ENCODE measurements at regions not wholly inside any gene's neighbourhood (a gene's known extent, or its start where the extent isn't known, plus 50 kb on each side); places are given as distances from the start of the nearest gene placed in this dataset.
"Not testable (repeated sequence)": the region's sequence is repeated elsewhere in the genome, so short reads cannot be mapped to it uniquely, and the experiment has no call there.

GRCh38 chr15:31687088-31687487 lies 343.2 kb upstream of the CHRNA7 start:
- H3K36me3 ChIP-seq; H3K27ac ChIP-seq; H3K4me1 ChIP-seq; H3K9me3 ChIP-seq; H3K27me3 ChIP-seq; in situ Hi-C loops (cut with MboI; ENCODE audit: low pct_ligation_motif_present in 1 of 4, low pct_unique_long_range_greater_than_20kb in 1 of 4, low sequenced_read_pairs in 3 of 4); DNase-seq; H3K4me3 ChIP-seq; intact Hi-C loops (cut with DNase I; ENCODE audit: low total_unique reads): not testable (repeated sequence)
- 77 to 100% methylated on average over 1 to 8 of the region's 8 CpGs for WGBS, 2 donors (ENCODE audit: low coverage in 1 of 2)

- WGBS, 2 donors (ENCODE audit: low coverage in 1 of 2): 88% methylated on average over 3 of the region's 5 CpGs; no CpG with 5 or more reads in 1 of the 2 donors
- intact Hi-C loops (cut with DNase I; ENCODE audit: low total_unique reads); H3K36me3 ChIP-seq: not testable (repeated sequence)
These were observed 333.8 kb upstream of the CHRNA7 start for GRCh38 chr15:31696509-31696908.

DNA sequence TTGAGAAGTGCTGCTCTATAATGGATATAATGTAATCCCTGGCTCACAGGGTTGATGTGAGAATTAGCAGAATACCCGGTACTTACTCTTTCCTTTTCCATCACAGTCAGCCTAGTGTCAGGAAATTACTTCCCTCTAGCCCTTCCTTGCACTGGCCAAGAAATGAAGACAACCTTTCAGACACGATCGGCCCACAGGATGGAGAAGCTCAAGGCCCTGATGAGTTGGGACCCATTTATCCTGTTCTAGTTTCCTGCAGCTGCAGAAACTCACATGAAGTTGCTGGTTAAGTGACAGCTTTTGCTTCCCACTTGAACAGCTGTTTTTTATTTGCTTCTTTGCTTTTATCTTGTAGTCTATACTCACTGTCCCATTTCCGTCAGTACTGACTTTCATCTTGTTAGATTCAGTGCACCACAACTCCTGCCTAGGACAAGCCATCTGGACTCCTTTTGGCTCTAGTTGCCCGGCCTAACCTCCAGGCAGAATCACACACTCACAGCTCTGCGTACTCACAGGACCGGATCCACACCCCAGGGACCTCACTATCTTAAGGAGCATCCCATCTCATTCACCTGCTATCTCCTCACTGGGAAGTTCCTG lies 325.1 kb upstream of the CHRNA7 start:
- H3K4me3 ChIP-seq; DNase-seq; H3K36me3 ChIP-seq; H3K27me3 ChIP-seq; H3K4me1 ChIP-seq; H3K27ac ChIP-seq; H3K9me3 ChIP-seq; intact Hi-C loops (cut with DNase I; ENCODE audit: low total_unique reads); in situ Hi-C loops (cut with MboI; ENCODE audit: low pct_ligation_motif_present in 1 of 4, low pct_unique_long_range_greater_than_20kb in 1 of 4, low sequenced_read_pairs in 3 of 4): not testable (repeated sequence)
- WGBS, 2 donors (ENCODE audit: low coverage in 1 of 2): 84% methylated on average over 4 of the region's 7 CpGs; no CpG with 5 or more reads in 1 of the 2 donors

More at GRCh38 chr15:31696509-31696908, 333.8 kb upstream of the CHRNA7 start:
- H3K4me1 ChIP-seq; H3K4me3 ChIP-seq; H3K27me3 ChIP-seq; in situ Hi-C loops (cut with MboI; ENCODE audit: low pct_ligation_motif_present in 1 of 4, low pct_unique_long_range_greater_than_20kb in 1 of 4, low sequenced_read_pairs in 3 of 4); DNase-seq; H3K27ac ChIP-seq; H3K9me3 ChIP-seq: not testable (repeated sequence)

GRCh38 chr15:31707944-31708702 lies 322.2 kb upstream of the CHRNA7 start:
- WGBS, 2 donors (ENCODE audit: low coverage in 1 of 2): 63 to 68% methylated on average over 2 of the region's 8 CpGs
- not testable (repeated sequence) for H3K9me3 ChIP-seq

DNA sequence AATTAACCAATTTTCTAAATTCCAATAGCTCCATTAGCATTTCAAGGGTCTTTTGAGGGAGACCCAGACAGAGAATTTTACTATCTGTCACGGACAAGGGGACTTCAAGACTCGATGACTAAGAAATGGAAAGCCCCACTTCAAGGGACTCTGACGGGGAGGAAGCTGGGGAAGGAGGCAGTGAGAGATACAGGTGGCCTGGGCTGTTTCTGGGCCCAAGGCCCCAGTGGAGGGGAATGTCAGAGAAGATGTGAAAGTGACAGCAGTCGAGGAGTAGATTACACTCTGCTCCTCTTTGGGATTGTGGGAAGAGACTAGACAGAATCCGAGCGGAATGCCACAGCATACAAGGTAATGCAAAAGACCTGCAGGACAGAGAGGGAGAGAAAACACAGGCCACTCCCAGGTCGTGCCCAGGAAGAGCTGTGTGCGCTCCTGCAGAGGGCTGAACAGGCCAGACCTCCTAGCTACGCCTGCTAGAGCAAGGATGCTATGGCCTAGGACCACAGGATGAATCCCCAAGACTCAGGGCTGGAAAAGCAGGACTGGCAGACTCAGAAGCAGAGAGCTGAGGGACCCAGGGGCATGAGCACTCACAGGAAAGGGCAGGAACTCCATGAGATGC lies 321.5 kb upstream of the CHRNA7 start:
- H3K9me3 ChIP-seq; H3K36me3 ChIP-seq; in situ Hi-C loops (cut with MboI; ENCODE audit: low pct_ligation_motif_present in 1 of 4, low pct_unique_long_range_greater_than_20kb in 1 of 4, low sequenced_read_pairs in 3 of 4); H3K4me3 ChIP-seq; DNase-seq; H3K4me1 ChIP-seq; H3K27me3 ChIP-seq; intact Hi-C loops (cut with DNase I; ENCODE audit: low total_unique reads); H3K27ac ChIP-seq: not testable (repeated sequence)
- WGBS, 2 donors (ENCODE audit: low coverage in 1 of 2): 49% methylated on average over 5 of the region's 9 CpGs; no CpG with 5 or more reads in 1 of the 2 donors

More at GRCh38 chr15:31707944-31708702, 322.2 kb upstream of the CHRNA7 start:
- H3K4me3 ChIP-seq; DNase-seq; in situ Hi-C loops (cut with MboI; ENCODE audit: low pct_ligation_motif_present in 1 of 4, low pct_unique_long_range_greater_than_20kb in 1 of 4, low sequenced_read_pairs in 3 of 4); H3K27me3 ChIP-seq; intact Hi-C loops (cut with DNase I; ENCODE audit: low total_unique reads); H3K36me3 ChIP-seq; H3K27ac ChIP-seq; H3K4me1 ChIP-seq: not testable (repeated sequence)

DNA sequence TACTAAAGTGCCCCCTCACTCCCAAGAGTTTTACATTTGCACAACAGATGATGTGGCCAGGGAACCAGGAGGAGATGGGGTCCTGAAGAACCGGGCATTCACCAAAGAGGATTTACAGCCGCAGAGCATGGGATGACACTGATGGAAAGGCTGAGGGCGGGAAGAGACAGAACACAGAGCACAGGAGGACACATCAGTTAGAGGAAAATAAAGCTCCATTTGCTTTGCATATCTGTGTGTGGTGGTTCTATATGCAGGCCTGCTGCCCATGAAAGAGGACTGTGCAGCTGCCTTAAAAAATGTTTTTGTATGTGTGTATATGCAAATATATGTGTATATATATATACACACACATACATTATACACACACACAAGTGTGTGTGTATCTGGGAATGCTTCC lies 320.8 kb upstream of the CHRNA7 start:
- 100% methylated on average over 2 of the region's 3 CpGs; no CpG with 5 or more reads in 1 of the 2 donors for WGBS, 2 donors (ENCODE audit: low coverage in 1 of 2)
- H3K4me3 ChIP-seq; H3K27ac ChIP-seq; H3K9me3 ChIP-seq; intact Hi-C loops (cut with DNase I; ENCODE audit: low total_unique reads); H3K27me3 ChIP-seq; H3K36me3 ChIP-seq; H3K4me1 ChIP-seq; in situ Hi-C loops (cut with MboI; ENCODE audit: low pct_ligation_motif_present in 1 of 4, low pct_unique_long_range_greater_than_20kb in 1 of 4, low sequenced_read_pairs in 3 of 4); DNase-seq: not testable (repeated sequence)

GRCh38 chr15:31710806-31711205 lies 319.5 kb upstream of the CHRNA7 start:
- whole genome bisulfite sequencing, 2 donors (ENCODE audit: low coverage in 1 of 2): 90% methylated on average over 4 of the region's 4 CpGs; no CpG with 5 or more reads in 1 of the 2 donors
- in situ Hi-C loops (cut with MboI; ENCODE audit: low pct_ligation_motif_present in 1 of 4, low pct_unique_long_range_greater_than_20kb in 1 of 4, low sequenced_read_pairs in 3 of 4); DNase-seq; H3K27ac ChIP-seq; H3K9me3 ChIP-seq; intact Hi-C loops (cut with DNase I; ENCODE audit: low total_unique reads); H3K36me3 ChIP-seq; H3K27me3 ChIP-seq; H3K4me3 ChIP-seq; H3K4me1 ChIP-seq: not testable (repeated sequence)

DNA sequence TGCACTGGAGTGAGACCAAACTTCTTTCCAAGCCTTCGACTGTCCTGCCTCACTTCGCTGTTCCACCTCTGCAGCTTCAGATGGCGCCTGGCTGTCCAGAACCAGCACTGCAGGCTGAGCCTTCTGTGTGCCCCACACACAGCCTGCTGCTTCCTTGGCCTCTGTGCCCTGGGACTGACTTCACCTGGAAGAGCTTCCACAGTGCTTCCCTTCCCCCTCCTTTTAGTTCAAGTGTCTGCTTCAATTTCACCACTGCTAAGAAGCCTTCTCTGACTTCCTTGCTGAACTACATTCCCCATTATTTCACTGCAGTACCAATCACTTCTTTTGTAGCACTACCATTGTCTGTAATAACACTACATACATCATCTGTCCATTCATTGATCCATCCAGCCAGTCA lies 315.1 kb upstream of the CHRNA7 start:
- H3K36me3 ChIP-seq; intact Hi-C loops (cut with DNase I; ENCODE audit: low total_unique reads); H3K27me3 ChIP-seq; H3K9me3 ChIP-seq; H3K27ac ChIP-seq; H3K4me1 ChIP-seq; H3K4me3 ChIP-seq; DNase-seq; in situ Hi-C loops (cut with MboI; ENCODE audit: low pct_ligation_motif_present in 1 of 4, low pct_unique_long_range_greater_than_20kb in 1 of 4, low sequenced_read_pairs in 3 of 4): not testable (repeated sequence)
- 29% methylated on average over 3 of the region's 3 CpGs; no CpG with 5 or more reads in 1 of the 2 donors for WGBS, 2 donors (ENCODE audit: low coverage in 1 of 2)

DNA sequence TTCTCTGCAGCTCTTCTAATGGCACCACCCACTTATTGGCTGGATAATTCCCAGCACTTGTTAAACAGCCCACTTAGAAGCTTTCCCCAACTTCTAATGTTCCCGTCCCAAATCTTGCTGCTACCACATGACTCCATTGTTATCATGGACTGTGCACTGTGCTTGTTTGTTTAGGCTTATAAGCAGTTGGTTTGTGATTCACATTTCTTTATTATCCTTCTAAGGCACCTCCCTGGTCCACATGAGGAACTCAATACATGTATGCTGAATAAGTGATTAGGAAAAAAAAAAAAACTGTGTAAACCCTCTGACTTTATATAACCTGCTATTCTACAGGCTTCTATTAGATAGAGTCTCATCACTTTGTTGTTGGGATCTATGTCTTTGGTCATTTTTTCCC lies 311.7 kb upstream of the CHRNA7 start:
- H3K4me3 ChIP-seq; H3K4me1 ChIP-seq; H3K27ac ChIP-seq; H3K9me3 ChIP-seq; intact Hi-C loops (cut with DNase I; ENCODE audit: low total_unique reads); H3K36me3 ChIP-seq; H3K27me3 ChIP-seq; in situ Hi-C loops (cut with MboI; ENCODE audit: low pct_ligation_motif_present in 1 of 4, low pct_unique_long_range_greater_than_20kb in 1 of 4, low sequenced_read_pairs in 3 of 4); DNase-seq: not testable (repeated sequence)
- no CpG with 5 or more reads among the region's 1 CpG for WGBS, 2 donors (ENCODE audit: low coverage in 1 of 2)

DNA sequence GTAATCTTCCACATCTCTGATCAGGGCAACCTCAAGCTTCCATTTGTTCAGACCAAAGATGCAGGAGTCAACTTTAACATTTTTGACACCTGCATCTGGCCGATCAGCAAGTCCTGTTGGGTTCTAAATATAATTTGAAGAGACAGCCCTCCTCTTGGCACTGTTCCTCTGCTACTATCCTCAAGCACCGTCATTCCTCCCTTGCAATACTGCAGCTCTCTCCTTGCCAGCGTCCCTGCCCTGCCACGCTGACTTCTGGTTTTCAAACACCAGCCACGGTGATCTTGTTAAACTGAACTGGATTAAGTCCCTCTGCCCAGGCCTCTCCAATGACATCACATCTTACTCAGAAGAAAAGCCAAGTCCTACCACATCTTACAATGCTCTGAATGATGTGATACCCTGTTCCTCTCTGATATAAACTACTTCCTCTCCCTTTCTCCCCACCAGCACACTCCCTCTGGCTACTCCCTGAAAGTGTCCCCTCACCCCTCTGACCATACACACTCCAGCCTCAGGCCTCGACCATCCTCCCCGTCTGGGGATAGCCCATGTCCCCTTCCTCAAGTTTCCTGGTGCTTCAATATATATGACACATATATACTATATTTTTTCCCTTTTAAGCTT lies 310.8 kb upstream of the CHRNA7 start:
- in situ Hi-C loops (cut with MboI; ENCODE audit: low pct_ligation_motif_present in 1 of 4, low pct_unique_long_range_greater_than_20kb in 1 of 4, low sequenced_read_pairs in 3 of 4); DNase-seq; H3K9me3 ChIP-seq; H3K36me3 ChIP-seq; intact Hi-C loops (cut with DNase I; ENCODE audit: low total_unique reads); H3K27me3 ChIP-seq; H3K27ac ChIP-seq; H3K4me1 ChIP-seq; H3K4me3 ChIP-seq: not testable (repeated sequence)
- 38 to 43% methylated on average over 4 to 7 of the region's 7 CpGs for WGBS, 2 donors (ENCODE audit: low coverage in 1 of 2)

Measured in transverse colon (tissue), 4 donors.